PC-9 (cell line): ENCODE measurements at regions not wholly inside any gene's neighbourhood (a gene's known extent, or its start where the extent isn't known, plus 50 kb on each side); places are given as distances from the start of the nearest gene placed in this dataset.

ENCODE experiments used
- BruUV-seq: library from RNA; stranded (reverse); fragments of 400-500 nt; replicated peaks from 2 replicates; lab custom pipeline; 2021; lab: Mats Ljungman, UMichigan
- CTCF ChIA-PET: fragments of 300-600 bp; sonication (Branson Sonifier 250); formaldehyde crosslinking; loops from one replicate; lab custom pipeline; 2022; ENCODE audit warnings: antibody characterized with exemption; lab: Charles Lee
- POLR2A ChIA-PET: fragments of 300-600 bp; sonication (Branson Sonifier 250); formaldehyde crosslinking; loops from one replicate; lab custom pipeline; 2022; ENCODE audit warnings: antibody characterized with exemption; ENCODE audit not compliant: unreplicated experiment; lab: Charles Lee
- DNase-seq, 2 experiments: peaks; one replicate each; pipeline versions ENCODE4 v3.0.0 to v3.0.0-alpha.2; 2015 to 2022; ENCODE audit warnings: mixed read lengths in 1 of 2
- H2AFZ ChIP-seq: fragments of 200-600 bp; sonication (generic); 2 replicates; pipeline ENCODE4 v1.8.1; 2017; ENCODE audit warnings: antibody characterized with exemption
- H3F3A ChIP-seq: fragments of 200-600 bp; sonication (generic); 2 replicates; pipeline ENCODE4 v1.8.1; 2017; ENCODE audit warnings: antibody characterized with exemption, mild to moderate bottlenecking, low read depth; ENCODE audit not compliant: insufficient read depth
- H3K27ac ChIP-seq: fragments of 200-600 bp; sonication (generic); 2 replicates; pipeline ENCODE4 v1.6.1; 2016; ENCODE audit warnings: mixed run types
- H3K27me3 ChIP-seq: fragments of 200-600 bp; sonication (generic); 2 replicates; pipeline ENCODE4 v1.6.1; 2016; ENCODE audit warnings: low read depth, mixed run types; ENCODE audit not compliant: insufficient read depth
- H3K36me3 ChIP-seq: fragments of 200-600 bp; sonication (generic); 2 replicates; pipeline ENCODE4 v1.6.1; 2016; ENCODE audit warnings: low read depth, mixed run types
- H3K4me1 ChIP-seq: fragments of 200-600 bp; sonication (generic); replicated peaks from 2 replicates; pipeline ENCODE4 v1.6.1; 2016; ENCODE audit warnings: mixed run types; ENCODE audit not compliant: insufficient read depth
- H3K4me2 ChIP-seq: fragments of 200-600 bp; sonication (generic); 2 replicates; pipeline ENCODE4 v1.6.1; 2017; ENCODE audit warnings: mixed run types
- H3K4me3 ChIP-seq: fragments of 200-600 bp; sonication (generic); 2 replicates; pipeline ENCODE4 v1.6.1; 2016; ENCODE audit warnings: mixed run types
- H3K79me2 ChIP-seq: fragments of 200-600 bp; sonication (generic); 2 replicates; pipeline ENCODE4 v1.6.1; 2017; ENCODE audit warnings: low read depth, mixed run types
- H3K9me2 ChIP-seq: fragments of 200-600 bp; sonication (generic); 2 replicates; pipeline ENCODE4 v1.8.1; 2017; ENCODE audit warnings: mild to moderate bottlenecking; ENCODE audit not compliant: insufficient read depth
- H3K9me3 ChIP-seq: fragments of 200-600 bp; sonication (generic); 2 replicates; pipeline ENCODE4 v1.8.1; 2016; ENCODE audit warnings: low read depth; ENCODE audit not compliant: insufficient read depth
- H4K20me1 ChIP-seq: fragments of 200-600 bp; sonication (generic); 2 replicates; pipeline ENCODE4 v1.8.1; 2017; ENCODE audit not compliant: insufficient read depth
- EZH2 ChIP-seq: fragments of 200-600 bp; sonication (generic); IDR thresholded peaks from 2 replicates; pipeline ENCODE4 v1.8.0; 2017; ENCODE audit warnings: antibody characterized with exemption, low read depth
- intact Hi-C: fragments of 100-400 bp; cut with micrococcal nuclease; formaldehyde crosslinking; loops from one replicate; pipeline ENCODE4 v1.10.0; 2022; ENCODE audit not compliant: unreplicated experiment
- TF ChIP-seq, protein P1 (sequence below): fragments of 200-600 bp; sonication (generic); conservative IDR thresholded peaks from 2 replicates; pipeline ENCODE4 v1.6.1; 2017; ENCODE audit warnings: mixed run types, antibody characterized with exemption, mild to moderate bottlenecking, moderate library complexity

- Histone ChIP-seq H3K27me3 (peaks cover 14% of the 10 kb centered on the region; the same call in 1 of the 2 replicates), H3K4me1 (no peaks in the 10 kb centered on the region), H3K36me3 (no peaks in the 10 kb centered on the region), H4K20me1 (no peaks in the 10 kb centered on the region), H3K4me3 (no peak overlapping the region), H2AFZ (no peak overlapping the region), H3K9me2 (no peaks in the 10 kb centered on the region), H3K4me2 (no peak overlapping the region), H3F3A (no peaks in the 10 kb centered on the region), H3K27ac (no peak overlapping the region), H3K9me3 (no peaks in the 10 kb centered on the region), H3K79me2 (no peaks in the 10 kb centered on the region)
- TF ChIP-seq, protein P1, sequence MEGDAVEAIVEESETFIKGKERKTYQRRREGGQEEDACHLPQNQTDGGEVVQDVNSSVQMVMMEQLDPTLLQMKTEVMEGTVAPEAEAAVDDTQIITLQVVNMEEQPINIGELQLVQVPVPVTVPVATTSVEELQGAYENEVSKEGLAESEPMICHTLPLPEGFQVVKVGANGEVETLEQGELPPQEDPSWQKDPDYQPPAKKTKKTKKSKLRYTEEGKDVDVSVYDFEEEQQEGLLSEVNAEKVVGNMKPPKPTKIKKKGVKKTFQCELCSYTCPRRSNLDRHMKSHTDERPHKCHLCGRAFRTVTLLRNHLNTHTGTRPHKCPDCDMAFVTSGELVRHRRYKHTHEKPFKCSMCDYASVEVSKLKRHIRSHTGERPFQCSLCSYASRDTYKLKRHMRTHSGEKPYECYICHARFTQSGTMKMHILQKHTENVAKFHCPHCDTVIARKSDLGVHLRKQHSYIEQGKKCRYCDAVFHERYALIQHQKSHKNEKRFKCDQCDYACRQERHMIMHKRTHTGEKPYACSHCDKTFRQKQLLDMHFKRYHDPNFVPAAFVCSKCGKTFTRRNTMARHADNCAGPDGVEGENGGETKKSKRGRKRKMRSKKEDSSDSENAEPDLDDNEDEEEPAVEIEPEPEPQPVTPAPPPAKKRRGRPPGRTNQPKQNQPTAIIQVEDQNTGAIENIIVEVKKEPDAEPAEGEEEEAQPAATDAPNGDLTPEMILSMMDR = no peak
- no peak for TF ChIP-seq EZH2
- intact Hi-C loops = no loop called here
- DNase-seq = no peak
- BruUV-seq = no TSS peak
- ChIA-PET CTCF (no interaction called here), POLR2A (no interaction called here)
These were observed 115.3 kb upstream of the SLC35G4 start for GRCh38 chr18:11494107-11494506.

GRCh38 chr18:11489266-11489899 is 120.0 kb upstream of the SLC35G4 start:
- BruUV-seq = no TSS peak
- Histone ChIP-seq H3K9me3 (no peaks in the 10 kb centered on the region), H4K20me1 (no peaks in the 10 kb centered on the region), H3K4me2 (no peak overlapping the region), H3K27ac (no peak overlapping the region), H3K27me3 (peaks cover 36% of the 10 kb centered on the region; the same call in 1 of the 2 replicates), H3K4me3 (no peak overlapping the region), H3K4me1 (no peaks in the 10 kb centered on the region), H3K9me2 (no peaks in the 10 kb centered on the region), H3K36me3 (no peaks in the 10 kb centered on the region), H2AFZ (no peak overlapping the region), H3K79me2 (no peaks in the 10 kb centered on the region), H3F3A (no peaks in the 10 kb centered on the region)
- POLR2A ChIA-PET = no interaction called here
- CTCF ChIA-PET = no interaction called here
- no peak for TF ChIP-seq EZH2
- TF ChIP-seq, protein P1 = no peak
- no peak for DNase-seq
- intact Hi-C loops = no loop called here

GRCh38 chr18:11488175-11488574 is 121.2 kb upstream of the SLC35G4 start:
- no peak overlapping the region for H3K27ac ChIP-seq
- H3K9me2 ChIP-seq = no peaks in the 10 kb centered on the region
- H3K4me1 ChIP-seq = no peaks in the 10 kb centered on the region
- intact Hi-C loops = no loop called here
- BruUV-seq = no TSS peak
- H3K27me3 ChIP-seq = peaks cover 42% of the 10 kb centered on the region; the same call in 1 of the 2 replicates
- no peaks in the 10 kb centered on the region for H4K20me1 ChIP-seq
- ChIA-PET POLR2A (no interaction called here), CTCF (no interaction called here)
- H3K36me3 ChIP-seq = no peaks in the 10 kb centered on the region
- no peak for DNase-seq
- no peaks in the 10 kb centered on the region for H3F3A ChIP-seq
- H3K4me3 ChIP-seq = no peak overlapping the region
- H3K4me2 ChIP-seq = no peak overlapping the region
- H3K9me3 ChIP-seq = no peaks in the 10 kb centered on the region
- H3K79me2 ChIP-seq = no peaks in the 10 kb centered on the region
- no peak overlapping the region for H2AFZ ChIP-seq
- TF ChIP-seq, protein P1 = no peak
- TF ChIP-seq EZH2 = no peak
